Activated CD4-positive, alpha-beta T cell treated with anti-CD3 and anti-CD28 coated beads for 1 hour (primary cell): ENCODE measurements at regions not wholly inside any gene's neighbourhood (a gene's known extent, or its start where the extent isn't known, plus 50 kb on each side); places are given as distances from the start of the nearest gene placed in this dataset.

ENCODE experiments used
- DNase-seq: peaks from one replicate; pipeline ENCODE4 v3.0.0-alpha.2; 2020

DNA sequence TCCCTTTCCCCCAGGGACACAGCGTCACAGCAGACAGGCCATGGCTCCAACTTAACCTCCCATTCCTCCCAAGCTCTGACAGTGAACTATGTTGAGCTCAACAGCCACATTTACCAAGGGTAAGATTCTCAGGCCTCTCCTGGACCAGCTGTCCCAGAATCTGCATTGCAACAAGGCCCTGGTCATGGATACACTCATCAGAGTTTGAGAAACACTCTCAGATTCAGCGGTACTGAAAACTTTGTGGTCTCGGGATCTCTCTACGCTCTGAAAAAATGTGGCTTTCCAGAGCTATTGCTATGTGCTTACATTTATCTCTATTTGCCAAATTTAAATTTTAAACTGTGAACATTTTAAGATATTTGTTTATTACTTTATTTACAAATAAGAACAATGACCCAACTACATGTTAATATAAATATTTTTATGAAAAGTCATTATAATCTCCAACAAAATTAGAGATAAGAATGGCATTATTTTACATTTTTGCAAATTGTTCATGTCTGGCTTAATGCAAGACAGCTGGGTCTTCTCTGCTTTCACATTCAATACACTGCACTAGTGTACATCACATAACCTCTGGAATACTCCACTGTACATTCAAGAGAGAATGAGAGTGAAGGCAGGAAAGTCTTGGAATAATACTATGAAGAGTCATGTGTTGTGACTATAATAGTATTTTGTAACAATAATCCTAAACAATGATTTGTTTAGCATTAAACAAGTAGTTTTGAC, 190.9 kb upstream of the PITRM1 start:
- DNase-seq = no peak

DNA sequence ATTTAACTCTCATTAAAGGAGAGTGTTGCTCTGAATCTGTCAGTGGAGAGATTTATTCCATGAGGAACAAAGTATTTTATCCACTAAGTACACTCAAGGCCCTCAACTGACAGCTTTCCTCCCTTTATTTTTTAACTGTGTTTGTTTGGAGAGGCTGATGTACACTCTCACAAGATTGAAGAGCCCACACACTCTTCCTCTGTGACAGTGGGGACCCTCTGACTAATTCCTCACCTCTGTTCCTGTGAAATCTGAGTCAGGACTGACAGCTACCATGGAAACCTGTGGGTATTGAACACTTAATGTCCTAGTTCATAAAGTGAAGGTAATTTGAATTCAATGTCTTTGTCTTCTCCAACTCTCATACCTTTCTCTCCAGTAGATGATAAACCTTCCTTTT, 189.8 kb upstream of the PITRM1 start:
- no peak for DNase-seq

- DNase-seq = no peak
These were observed 189.1 kb upstream of the PITRM1 start for GRCh38 chr10:3361640-3362039.

DNA sequence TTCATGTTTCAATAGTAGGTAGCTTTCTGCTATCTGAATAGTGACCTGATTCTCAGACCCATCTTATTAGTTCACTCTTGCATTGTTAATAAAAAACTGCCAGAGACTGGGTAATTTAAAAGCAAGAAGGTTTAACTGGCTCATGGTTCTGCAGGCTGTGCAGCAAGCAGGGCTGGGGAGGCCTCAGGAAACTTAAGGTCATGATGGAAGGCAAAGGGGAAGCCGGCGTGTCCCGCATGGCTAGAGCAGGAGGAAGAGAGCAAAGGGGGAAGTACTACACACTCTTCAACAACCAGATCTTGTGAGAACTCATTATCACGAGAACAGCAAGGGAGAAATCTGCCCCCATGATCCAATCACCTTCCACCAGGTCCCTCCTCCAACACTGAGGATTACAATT, 185.2 kb upstream of the PITRM1 start:
- no peak for DNase-seq

GRCh38 chr10:3355536-3355935, 183.0 kb upstream of the PITRM1 start:
- DNase-seq = no peak

DNA sequence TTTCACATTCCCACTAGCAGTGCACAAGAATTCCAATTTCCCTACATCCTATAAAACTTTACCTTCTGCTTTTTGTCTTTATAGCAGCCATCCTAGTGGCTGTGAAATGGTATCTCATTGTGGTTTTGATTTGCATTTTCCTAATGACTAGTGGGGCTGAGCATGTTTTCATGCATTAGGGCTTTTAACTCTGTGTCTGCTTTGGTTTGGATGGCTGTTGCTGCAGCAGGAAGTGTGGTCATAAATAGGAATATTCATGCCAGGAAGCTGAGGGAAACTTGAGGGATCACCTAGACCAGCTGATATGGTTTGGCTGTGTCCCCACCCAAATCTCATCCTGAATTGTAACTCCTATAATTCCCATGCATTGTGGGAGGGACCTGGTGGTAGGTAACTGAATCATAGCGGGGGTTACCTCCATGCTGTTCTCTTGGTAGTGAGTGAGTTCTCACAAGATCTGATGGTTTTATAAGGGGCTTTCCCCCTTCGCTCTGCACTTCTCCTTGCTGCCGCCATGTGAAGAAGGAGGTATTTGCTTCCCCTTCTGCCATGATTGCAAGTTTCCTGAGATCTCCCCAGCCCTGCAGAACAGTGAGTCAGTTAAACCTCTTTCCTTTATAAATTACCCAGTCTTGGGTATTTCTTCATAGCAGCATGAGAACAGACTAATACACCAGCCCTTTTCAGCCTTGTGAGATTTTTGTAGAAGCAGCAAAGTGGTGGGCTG, 181.8 kb upstream of the PITRM1 start:
- DNase-seq = no peak

- no peak for DNase-seq
These were observed 180.7 kb upstream of the PITRM1 start for GRCh38 chr10:3353235-3353634.

DNA sequence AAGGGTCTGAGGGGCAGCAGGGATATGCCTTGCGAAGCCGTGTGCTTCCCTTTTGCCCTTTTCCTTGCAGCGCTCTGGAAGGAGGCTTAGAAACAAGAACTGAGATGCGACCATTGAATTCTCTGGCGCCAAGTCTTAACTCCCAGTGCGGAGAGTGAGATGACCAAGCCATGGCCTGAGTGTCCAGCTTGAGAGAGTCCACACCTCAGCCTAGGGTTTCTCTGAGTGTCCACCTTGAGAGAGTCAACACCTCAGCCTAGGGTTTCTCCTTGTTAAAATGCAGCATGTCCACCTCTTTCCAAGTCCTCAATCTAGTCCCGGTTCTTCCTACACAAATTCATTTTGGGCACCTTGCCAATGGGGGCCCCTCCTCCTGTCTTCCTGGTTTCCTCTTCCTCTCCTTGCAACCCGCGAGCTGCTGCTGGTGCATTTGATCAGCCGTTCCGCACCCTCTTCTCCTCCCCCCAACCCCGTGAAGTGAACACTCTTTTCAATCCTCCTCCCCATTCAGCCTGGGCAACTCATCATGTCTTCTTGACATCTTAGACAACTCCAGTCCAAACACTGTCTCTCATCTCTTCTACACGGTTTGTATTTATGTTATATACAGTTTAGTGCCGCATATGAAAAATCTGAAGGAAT, 178.2 kb upstream of the PITRM1 start:
- DNase-seq = no peak

DNA sequence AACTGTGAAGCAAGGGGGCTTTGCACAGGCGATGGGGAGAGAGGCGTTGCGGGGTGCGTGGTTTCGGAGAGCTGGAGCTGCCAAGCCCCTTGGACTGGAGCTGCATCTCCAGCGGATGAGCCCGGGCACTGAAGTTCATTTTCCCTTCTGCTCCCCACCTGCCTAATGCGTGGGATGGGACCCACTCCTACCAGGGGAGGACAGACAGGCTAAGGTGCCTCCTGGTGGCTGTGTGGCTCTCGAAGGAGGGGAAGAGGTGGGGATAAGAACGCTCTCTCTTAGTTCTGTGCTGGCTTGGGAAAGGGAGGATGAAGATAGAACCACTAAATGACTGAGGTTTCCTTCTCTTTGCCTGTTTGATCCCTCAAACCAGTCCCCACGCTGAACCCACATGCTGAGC, 177.6 kb upstream of the PITRM1 start:
- no peak for DNase-seq

- no peak for DNase-seq
These were observed 176.0 kb upstream of the PITRM1 start for GRCh38 chr10:3348564-3348963.

- no peak for DNase-seq
These were observed 175.0 kb upstream of the PITRM1 start for GRCh38 chr10:3347413-3348182.

DNA sequence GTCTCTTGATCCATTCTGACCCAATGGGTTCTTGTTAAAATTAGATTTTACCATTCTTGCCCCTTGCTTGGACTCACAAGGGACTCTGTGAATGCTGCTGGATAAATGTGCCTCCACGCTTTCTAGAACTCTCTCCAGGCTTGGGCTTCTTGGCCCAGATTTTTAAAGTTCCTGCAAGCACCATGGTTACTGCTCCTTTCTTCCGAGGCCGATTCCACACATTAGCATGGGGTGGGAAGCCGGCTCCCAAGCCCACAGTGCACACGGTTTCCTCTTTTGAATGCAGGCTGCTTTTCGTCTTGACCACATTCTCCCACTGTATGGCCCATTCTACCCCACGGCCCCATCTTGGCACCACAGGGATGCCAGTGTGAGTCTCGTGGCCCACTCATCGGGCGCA, 174.3 kb upstream of the PITRM1 start:
- DNase-seq = no peak

- DNase-seq = no peak
These were observed 170.2 kb upstream of the PITRM1 start for GRCh38 chr10:3342771-3343170.

GRCh38 chr10:3340127-3340730, 167.6 kb upstream of the PITRM1 start:
- no peak for DNase-seq

GRCh38 chr10:3339531-3339950, 167.0 kb upstream of the PITRM1 start:
- DNase-seq = no peak

DNA sequence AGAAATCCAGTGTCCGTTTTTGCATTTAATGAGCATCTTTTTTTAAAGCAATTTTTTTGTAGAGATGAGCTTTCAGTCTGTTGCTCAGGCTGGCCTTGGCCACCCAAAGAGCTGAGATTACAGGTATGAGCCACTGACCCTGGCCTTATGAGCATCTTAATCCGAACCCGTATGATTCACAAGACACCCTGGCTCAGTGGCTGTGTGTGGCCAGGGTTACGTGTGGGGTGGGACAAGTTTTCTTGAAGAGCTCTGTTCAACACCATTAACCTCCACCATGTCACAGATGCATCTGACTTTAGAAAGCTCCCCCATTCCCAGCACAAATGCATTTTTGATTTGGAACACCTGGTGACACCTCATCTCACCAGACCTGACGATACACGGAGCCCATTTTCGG, 166.5 kb upstream of the PITRM1 start:
- no peak for DNase-seq

GRCh38 chr10:3337741-3338140, 165.2 kb upstream of the PITRM1 start:
- DNase-seq = no peak

DNA sequence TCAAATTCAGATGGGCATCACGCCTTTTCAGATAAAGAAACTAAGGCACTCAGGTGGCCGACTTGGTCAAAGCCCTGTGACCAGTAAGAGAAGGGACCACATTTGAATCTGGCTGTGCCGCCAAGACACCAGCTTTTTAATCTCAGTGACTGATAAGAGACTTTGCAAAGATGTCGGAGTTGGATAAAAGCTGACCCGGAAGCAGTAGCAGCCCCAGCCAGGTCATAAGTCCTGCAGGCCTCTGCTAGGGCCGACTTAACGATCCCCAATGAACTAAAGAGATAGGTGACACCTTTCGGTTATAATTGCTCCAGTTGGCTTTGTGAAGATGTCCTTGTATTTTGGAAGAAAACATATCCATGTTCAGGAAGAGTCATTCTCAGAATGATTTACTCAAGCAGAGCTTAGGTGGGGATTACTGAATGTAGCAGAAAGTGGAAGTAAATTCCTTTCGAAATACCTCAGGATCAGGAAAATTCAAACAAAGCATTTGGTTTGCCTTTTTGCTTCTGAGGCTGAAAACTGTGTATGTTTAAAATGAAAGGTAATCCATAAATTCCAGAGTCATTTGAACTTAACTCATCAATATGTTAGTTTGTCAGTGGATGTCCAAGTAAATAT, 164.2 kb upstream of the PITRM1 start:
- DNase-seq = no peak

DNA sequence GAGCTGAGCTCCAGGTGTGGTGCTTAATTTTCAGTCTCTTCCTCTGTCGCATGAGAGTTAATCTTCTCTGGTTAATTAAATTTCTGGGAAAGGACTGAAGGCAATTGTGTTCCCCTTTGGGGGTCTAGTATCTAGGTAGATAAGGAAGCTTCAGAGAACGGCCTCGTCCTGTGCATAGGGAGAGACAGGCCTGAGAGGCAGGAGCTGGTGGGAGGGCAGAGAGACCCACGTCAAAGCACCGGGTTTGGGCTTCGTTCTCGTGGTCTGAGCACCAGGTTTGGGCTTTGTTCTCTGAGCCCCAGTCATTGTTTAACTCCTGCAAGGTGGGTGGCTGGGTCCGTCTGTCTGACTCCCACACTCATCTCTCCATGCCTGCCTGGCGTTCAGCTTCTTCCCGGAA, 160.8 kb upstream of the PITRM1 start:
- no peak for DNase-seq

GRCh38 chr10:3331690-3332230, 159.2 kb upstream of the PITRM1 start:
- DNase-seq = no peak

DNA sequence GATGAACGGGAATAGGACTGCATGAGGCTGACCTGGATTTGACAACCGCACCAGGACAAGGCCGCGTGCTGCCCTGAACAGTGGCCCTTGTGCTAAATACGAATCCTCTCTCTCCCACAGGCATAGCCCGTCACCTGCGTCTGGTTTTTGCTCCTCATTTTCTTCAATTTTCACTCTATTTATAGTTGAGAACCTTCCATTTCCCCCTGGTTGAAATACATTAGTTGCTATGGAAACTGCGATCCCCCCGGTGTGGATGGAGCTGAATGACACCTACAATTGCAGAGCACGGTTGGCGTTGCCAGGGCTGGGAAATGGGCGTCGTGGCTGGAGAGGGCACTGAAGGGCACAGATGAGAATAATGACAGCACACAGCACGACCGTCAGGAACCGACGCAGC, 158.6 kb upstream of the PITRM1 start:
- DNase-seq = no peak

DNA sequence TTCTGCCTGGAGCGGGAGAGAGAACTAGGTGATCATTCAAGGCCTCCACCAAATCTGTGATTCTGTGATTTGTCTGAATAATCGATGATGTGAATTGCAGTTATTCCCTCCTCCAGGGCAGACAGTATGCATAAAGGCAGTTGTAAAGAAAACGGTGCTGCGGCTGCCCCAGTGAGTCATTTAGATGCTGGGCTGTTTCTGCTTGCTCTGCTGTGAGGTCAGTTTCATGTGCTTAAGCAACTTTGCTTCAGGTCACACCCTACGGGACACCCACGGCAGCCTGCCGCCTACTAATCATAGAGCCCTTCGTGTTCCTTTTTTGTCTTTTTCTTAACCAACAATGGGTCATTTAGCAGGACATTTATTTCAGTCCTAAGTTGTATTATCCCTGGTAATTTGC, 158.1 kb upstream of the PITRM1 start:
- DNase-seq = no peak
